Endometrial microvascular endothelial cells (primary cell): ENCODE measurements at regions not wholly inside any gene's neighbourhood (a gene's known extent, or its start where the extent isn't known, plus 50 kb on each side); places are given as distances from the start of the nearest gene placed in this dataset.

Source experiments
- in situ Hi-C: cut with HindIII; loops from 2 replicates; pipeline ENCODE4 v1.10.0; 2017; ENCODE audit warnings: low sequenced_read_pairs, low pct_unique_long_range_greater_than_20kb; ENCODE audit errors: inconsistent ontology term

GRCh38 chr4:38268837-38269236, 308.6 kb downstream of the PTTG2 start:
- in situ Hi-C loops, result no loop called here

- in situ Hi-C loops, result no loop called here
Observed at GRCh38 chr4:38273407-38273806, 313.2 kb downstream of the PTTG2 start.

GRCh38 chr4:38275331-38276100, 315.3 kb downstream of the PTTG2 start:
- in situ Hi-C loops, result no loop called here

DNA sequence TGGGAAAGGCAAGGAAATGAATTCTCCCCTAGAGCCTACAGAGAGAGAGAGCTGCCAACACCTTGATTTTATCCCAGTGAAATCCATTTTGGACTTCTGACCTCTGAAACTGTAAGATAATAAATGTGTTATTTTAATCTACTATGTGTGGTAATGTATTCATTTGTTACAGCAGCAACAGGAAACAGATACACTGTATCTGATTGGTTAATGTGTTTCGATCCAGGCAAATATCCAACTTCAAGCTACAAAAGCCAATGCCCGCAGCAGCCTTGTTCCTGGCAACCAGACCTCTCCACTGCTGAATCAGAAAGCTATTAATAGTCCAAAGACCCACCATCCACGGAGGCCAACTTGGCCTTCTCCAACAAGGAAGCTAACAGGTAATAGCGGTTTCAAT, 318.1 kb downstream of the PTTG2 start:
- in situ Hi-C loops, result no loop called here

- in situ Hi-C loops, result no loop called here
Observed at GRCh38 chr4:38279077-38279476, 318.9 kb downstream of the PTTG2 start.

DNA sequence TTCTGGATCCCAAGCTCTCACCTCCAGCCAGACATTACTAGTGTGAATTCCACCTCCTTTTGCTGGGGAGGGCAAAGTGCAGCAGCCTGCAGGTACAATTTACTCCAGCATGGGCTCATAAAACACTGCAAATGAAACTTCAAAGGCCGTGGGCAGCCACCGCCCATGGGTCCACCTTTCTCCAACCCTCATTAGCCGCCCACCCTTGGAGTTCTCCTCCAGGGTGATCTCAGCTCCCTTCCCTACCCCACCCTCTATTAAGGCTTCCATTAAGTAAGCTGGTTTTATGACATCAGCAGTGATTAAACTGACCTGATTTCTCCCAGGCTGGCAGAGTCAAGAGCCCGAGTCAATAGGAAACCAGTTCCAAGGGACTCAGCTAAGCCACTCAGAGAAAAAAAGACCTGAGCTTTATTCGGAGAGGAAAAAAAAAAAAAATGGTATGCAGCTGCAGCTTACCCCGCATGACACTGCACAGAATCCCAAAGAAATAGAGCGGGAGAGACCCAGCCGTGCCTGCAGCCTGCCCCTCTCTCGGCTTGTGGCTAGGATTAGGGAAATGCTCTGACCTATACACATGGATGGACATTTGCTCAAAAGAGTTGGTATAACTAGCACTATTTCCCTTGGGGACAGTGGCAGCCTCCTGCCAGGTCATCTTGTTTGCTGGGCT, 319.6 kb downstream of the PTTG2 start:
- in situ Hi-C loops, result no loop called here

DNA sequence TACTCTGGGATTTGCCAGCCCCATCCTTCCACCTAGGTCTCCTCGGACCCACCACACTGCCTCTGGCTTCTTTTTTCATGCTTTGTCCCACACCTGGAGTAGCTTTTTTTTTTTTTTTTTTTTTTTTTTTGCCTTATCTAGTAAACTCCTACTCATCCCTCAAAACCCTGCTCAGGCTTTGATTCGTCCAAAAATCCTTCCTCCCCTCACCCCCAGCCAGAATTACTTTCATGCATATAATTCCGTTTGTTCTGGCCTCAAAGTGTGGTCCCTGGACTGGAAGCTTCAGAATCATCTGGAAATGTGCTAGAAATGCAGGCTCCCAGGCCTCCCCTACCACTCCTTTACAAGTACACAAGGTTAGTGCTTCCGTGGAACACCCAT, 320.1 kb downstream of the PTTG2 start:
- in situ Hi-C loops, result no loop called here

DNA sequence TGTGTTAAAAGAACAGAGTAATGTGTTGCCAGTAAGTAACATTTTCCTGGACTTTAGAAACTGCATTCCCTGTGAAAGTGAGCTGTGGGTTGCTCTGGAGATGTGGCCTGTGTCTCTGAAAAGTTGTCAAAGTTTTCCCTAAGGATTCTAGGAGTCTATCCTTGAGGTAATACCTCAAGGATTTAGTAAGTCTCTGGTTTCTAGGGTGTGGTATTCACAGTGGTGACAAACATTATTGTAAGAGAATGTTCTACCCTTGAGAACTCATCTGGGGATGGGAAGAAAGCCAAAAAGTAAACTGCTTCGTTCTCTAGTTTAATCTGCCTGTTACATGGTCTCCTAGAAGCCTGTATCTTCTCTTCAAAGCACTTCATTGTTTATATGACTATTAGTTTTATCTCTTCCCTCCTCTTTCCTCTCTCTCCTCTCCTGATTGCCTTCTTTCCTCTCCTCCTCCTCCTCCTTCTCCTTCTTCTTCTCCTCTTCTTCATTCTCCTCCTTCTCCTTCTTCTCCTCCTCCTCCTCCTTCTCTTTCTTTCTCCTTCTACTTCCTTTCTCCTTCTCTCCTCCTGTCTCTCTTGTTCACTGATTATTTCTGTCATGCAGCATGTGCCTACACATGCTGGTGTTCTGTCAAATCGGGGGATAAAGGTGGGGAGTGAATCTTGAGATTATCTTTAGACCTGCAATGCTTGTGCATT, 321.3 kb downstream of the PTTG2 start:
- in situ Hi-C loops, result no loop called here

DNA sequence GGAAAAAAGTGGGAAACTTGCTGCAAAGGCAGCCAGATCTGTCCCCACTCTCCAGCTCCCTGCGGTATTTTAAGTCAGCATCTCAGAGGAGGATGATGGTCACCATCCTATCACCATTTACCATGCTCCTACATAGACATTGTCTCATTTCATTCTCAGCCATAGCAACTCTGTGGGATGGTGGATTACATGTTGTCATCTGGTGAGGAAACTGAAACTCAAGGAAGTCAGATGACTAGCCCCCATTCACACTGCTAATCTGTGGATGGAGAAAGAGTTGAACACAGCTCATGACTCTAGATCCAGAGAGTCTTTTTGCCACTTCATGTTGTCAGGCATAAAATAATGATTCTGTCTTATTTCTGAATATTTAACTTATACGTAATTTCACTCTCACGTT, 323.5 kb downstream of the PTTG2 start:
- in situ Hi-C loops, result no loop called here

DNA sequence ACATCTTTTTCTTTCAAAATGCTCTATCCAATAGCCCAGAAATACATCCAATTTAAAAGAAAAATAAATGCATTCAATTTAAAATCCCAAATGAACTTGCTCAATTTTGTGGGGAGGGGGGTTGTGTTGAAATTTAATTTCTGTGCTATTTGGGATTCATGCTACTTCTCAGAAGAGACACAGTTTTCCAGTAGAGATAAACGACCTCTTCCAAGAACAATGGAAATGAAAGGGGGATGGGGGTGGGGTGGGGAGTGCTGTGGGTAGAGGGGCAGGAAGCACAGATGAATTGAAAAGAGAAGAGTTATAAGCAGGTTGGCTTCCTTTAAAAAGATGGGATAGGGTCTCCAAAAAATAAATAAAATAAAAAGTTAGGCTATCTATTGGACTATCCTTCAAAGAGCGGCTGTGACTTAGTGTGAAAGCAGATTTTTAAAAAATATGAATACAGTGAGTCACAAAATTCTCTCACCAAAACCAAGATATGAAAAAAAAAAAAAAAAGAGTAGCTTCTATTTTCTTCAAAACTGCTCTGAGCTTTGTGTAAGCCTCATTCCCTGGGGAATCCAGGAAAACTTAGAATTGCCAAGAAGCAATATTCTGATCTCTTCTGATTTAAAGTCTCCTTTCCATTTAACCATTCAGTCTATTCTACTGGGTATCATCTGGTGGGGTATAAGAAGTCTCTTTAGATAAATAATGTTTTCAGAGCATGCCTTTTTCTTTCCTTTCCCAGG, 324.3 kb downstream of the PTTG2 start:
- in situ Hi-C loops, result no loop called here

DNA sequence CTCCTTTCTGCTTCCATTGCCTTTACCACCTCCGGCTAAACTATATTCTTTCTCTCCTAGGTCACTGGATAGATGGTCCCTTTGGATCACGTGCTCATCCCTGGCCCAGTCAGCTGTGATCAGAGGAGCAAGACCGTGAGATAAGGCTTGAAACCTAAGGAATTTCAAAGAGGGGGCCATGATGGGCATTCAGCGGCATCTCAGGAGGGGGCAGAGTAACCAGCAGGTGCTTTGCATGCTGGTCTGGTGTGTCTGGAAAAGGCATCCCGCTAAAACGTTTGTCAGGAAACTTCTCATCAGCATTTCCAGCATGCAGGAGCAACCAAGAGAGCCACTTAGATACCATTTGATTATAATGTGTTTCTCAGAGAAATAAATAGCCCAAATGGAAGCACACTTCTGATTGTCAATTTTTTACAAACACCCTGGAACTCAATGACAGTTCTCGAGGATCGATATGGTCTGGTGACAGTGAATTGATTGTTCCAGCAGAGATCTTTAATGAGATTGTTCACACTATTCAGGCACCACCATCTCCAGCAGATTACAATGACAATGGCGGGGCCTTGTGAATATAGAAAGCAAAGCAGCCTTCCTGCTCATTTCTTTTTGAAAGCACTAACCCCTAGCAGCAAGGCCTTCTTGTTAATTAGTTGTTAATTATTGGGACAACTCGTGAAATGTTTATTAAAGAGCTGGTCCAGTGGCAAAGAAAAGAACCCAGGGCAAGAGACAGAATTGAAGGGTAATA, 327.1 kb downstream of the PTTG2 start:
- in situ Hi-C loops, result no loop called here

GRCh38 chr4:38289553-38289952, 329.4 kb downstream of the PTTG2 start:
- in situ Hi-C loops, result no loop called here

DNA sequence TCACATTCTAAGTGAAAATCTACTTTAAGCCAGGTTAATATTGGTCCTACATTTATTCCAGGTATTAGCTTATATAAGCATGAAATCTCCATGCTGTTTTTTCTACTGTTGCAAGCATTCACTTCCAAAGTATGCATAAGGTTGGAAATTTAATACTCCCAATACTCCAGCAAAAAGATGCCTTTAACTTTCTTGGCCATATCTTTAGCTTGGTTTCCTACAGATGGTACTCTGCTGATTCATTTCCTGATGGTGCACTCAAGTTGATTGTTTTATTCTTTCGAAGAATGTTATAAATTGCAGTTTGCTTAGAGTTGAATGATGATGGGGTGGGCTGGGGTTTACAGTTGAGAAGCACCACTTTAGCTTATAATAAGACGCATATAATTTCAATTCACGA, 330.2 kb downstream of the PTTG2 start:
- in situ Hi-C loops, result no loop called here

DNA sequence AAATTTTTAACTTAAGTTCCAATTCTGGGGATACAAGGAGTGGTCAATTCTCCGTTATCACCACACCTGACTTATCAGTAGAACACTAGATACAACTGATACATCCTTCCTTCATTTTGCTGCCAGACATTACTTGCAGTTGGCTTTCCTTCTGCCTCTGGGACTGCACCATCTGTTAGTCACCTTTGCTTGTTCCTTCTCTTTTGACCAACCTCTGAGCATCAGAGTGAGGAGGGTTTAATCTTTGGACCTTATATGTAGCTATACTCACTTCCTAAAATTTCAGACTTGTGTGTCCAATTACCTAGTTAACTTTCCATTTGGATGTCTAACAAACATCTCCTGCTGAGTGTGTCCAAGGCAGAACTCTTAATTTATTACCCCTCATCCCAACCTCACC, 330.7 kb downstream of the PTTG2 start:
- in situ Hi-C loops, result no loop called here

GRCh38 chr4:38292529-38292928, 332.3 kb downstream of the PTTG2 start:
- in situ Hi-C loops, result no loop called here

DNA sequence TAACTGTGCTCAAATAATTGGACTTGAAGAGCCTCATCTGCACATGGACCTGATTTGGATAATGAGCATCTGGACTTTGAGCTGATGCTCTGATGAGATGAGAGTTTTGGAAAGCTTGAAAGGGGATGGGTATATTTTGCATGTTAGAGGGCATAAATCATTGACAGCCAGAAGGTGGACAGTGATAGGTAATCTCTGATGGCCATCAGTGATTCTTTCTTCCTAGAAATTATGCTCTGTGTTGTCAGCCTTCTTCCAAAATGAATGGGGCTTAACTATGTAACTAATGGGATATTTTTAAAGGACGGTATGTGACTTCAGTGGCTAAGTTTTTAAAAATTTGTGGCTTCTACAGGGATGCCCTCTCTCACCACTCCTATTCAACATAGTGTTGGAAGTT, 334.0 kb downstream of the PTTG2 start:
- in situ Hi-C loops, result no loop called here

- in situ Hi-C loops, result no loop called here
Observed at GRCh38 chr4:38297061-38297460, 336.9 kb downstream of the PTTG2 start.

DNA sequence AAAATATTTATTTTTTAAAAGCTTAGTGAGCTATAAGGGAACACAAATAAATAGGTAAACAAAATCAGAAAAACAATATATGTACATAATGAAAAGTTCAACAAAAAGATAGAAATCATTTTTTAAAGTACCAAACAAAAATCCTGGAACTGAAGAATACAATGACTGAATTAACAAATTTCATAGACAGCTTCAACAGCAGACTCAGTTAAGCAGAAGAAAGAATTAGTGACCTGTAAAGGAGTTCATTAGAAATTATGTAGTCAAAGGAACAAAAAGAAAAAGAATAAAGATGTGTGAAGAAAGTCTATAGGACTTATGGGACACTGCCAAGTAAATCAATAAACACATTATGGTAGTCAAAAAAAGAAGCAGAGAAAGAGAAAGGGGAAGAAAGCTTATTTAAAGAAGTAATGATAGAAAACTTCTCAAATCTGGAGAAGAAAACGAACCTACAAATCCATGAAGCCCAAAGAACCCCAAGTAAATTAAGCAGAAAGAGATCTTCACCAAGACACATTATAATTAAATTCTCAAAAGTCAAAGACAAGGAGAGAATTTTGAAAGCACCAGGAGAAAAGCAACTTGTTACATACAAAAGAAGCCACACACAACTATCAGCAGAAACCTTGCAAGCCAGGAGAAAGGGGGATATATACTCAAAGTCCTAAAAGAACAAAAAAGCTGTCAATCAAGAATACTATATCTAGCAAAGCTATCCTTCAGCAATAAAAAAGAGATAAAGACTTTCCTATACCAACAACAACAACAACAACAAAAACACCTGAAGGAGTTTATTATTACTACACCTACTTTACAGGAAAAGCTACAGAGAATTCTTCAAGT, 338.9 kb downstream of the PTTG2 start:
- in situ Hi-C loops, result no loop called here
